Endothelial cell of umbilical vein (primary cell): ENCODE measurements at regions not wholly inside any gene's neighbourhood (a gene's known extent, or its start where the extent isn't known, plus 50 kb on each side); places are given as distances from the start of the nearest gene placed in this dataset.

Source experiments
- BruUV-seq: library from RNA; stranded (reverse); fragments of 400-500 nt; replicated peaks from 2 replicates; lab custom pipeline; 2021; lab: Mats Ljungman, UMichigan
- CTCF ChIA-PET: fragments of 300-600, 350-600 bp; sonication (Branson Sonifier 250); formaldehyde crosslinking; loops from one replicate; lab custom pipeline; 2021; ENCODE audit warnings: antibody characterized with exemption, inconsistent platforms; lab: Charles Lee
- POLR2A ChIA-PET: fragments of 300-600, 350-600 bp; sonication (Branson Sonifier 250); formaldehyde crosslinking; loops from one replicate; lab custom pipeline; 2021; ENCODE audit warnings: antibody characterized with exemption, inconsistent platforms; lab: Charles Lee
- DNase-seq: peaks from one replicate; pipeline ENCODE4 v3.0.0-alpha.2; 2011; ENCODE audit warnings: low read depth, low spot score
- FAIRE-seq: peaks from 2 replicates; lab custom pipeline; 2011; peaks lifted over from hg19 to GRCh38; lab: Jason Lieb, UNC
- H2AFZ ChIP-seq: 2 replicates; pipeline ENCODE4 v1.6.0; 2012; ENCODE audit warnings: low read depth, low read length, control low read depth, inconsistent platforms
- H3K27ac ChIP-seq: 2 replicates; pipeline ENCODE4 v1.5.1; 2011; ENCODE audit warnings: low read depth, mild to moderate bottlenecking, control low read depth, low read length, moderate library complexity; ENCODE audit not compliant: insufficient read depth
- H3K27me3 ChIP-seq, 2 experiments: 2 replicates each; pipeline versions ENCODE4 v1.6.0 to v1.6.1; 2011; ENCODE audit warnings: low read length in 2 of 2, mixed read lengths in 1 of 2; ENCODE audit not compliant: control insufficient read depth in 2 of 2, insufficient read depth in 2 of 2
- H3K36me3 ChIP-seq, 2 experiments: 2 replicates in 1 of 2; 3 replicates in 1 of 2; pipeline ENCODE4 v1.5.1; 2011; ENCODE audit warnings: low read length in 2 of 2, mild to moderate bottlenecking in 1 of 2, moderate library complexity in 1 of 2; ENCODE audit not compliant: control insufficient read depth in 2 of 2, insufficient read depth in 2 of 2; ENCODE audit errors: extremely low read depth in 1 of 2
- H3K4me1 ChIP-seq: 3 replicates; pipeline ENCODE4 v1.5.1; 2011; ENCODE audit warnings: mild to moderate bottlenecking, low read length; ENCODE audit not compliant: control insufficient read depth, insufficient read depth; ENCODE audit errors: extremely low read depth
- H3K4me2 ChIP-seq: 2 replicates; pipeline ENCODE4 v1.6.1; 2011; ENCODE audit warnings: low read length, control low read depth, mixed read lengths; ENCODE audit not compliant: insufficient read depth
- H3K4me3 ChIP-seq, 3 experiments: fragments of 200-600 bp in 1 of 3; sonication (generic), shearing (Covaris generic) in 1 of 3; replicated peaks in 1 of 3; 2 replicates each; pipeline ENCODE4 v1.5.1; 2011 to 2016; ENCODE audit warnings: control low read depth in 3 of 3, low read length in 3 of 3, mild to moderate bottlenecking in 2 of 3, inconsistent platforms in 1 of 3, low read depth in 1 of 3, moderate library complexity in 1 of 3; ENCODE audit not compliant: insufficient read depth in 1 of 3
- H3K79me2 ChIP-seq: 2 replicates; pipeline ENCODE4 v1.6.0; 2012; ENCODE audit warnings: low read length, inconsistent platforms; ENCODE audit not compliant: control insufficient read depth, insufficient read depth
- H3K9ac ChIP-seq: replicated peaks from 2 replicates; pipeline ENCODE3; 2011; ENCODE audit warnings: low read length, control low read depth; ENCODE audit not compliant: insufficient read depth; ENCODE audit errors: extremely low read depth
- H3K9me1 ChIP-seq: replicated peaks from 3 replicates; pipeline ENCODE4 v1.6.0; 2011; ENCODE audit warnings: mild to moderate bottlenecking, low read length; ENCODE audit not compliant: control insufficient read depth, insufficient read depth; ENCODE audit errors: extremely low read depth
- H3K9me3 ChIP-seq: replicated peaks from 2 replicates; pipeline ENCODE4 v1.5.1; 2012; ENCODE audit warnings: low read length, inconsistent platforms; ENCODE audit not compliant: control insufficient read depth, insufficient read depth
- H4K20me1 ChIP-seq: replicated peaks from 2 replicates; pipeline ENCODE3; 2011; ENCODE audit warnings: mild to moderate bottlenecking, low read length; ENCODE audit not compliant: control insufficient read depth, insufficient read depth; ENCODE audit errors: extremely low read depth
- CTCF ChIP-seq, 2 donors: IDR thresholded peaks; 1 replicate in 1 of 2; 2 replicates in 1 of 2; pipeline ENCODE4 v1.5.1; 2011; ENCODE audit warnings: low read length in 2 of 2, mild to moderate bottlenecking in 2 of 2, moderate library complexity in 2 of 2, control low read depth in 1 of 2, inconsistent platforms in 1 of 2, low read depth in 1 of 2; ENCODE audit not compliant: insufficient read depth in 1 of 2; ENCODE audit errors: extremely low read depth in 1 of 2
- EZH2 ChIP-seq: IDR thresholded peaks from 2 replicates; pipeline ENCODE4 v1.6.1; 2012; ENCODE audit warnings: borderline replicate concordance, low read depth, mild to moderate bottlenecking, moderate library complexity, low read length, inconsistent platforms; ENCODE audit not compliant: severe bottlenecking
- FOS ChIP-seq: IDR thresholded peaks from 2 replicates; pipeline ENCODE4 v1.6.1; 2011; ENCODE audit warnings: mild to moderate bottlenecking, low read length, moderate library complexity, borderline replicate concordance; ENCODE audit not compliant: insufficient read depth
- GATA2 ChIP-seq: IDR thresholded peaks from 2 replicates; pipeline ENCODE4 v1.7.0; 2011; ENCODE audit warnings: low read depth, mild to moderate bottlenecking, moderate library complexity, mixed read lengths, low read length; ENCODE audit not compliant: insufficient read length, insufficient read depth
- JUN ChIP-seq: IDR thresholded peaks from 2 replicates; pipeline ENCODE4 v1.6.1; 2011; ENCODE audit warnings: borderline replicate concordance, low read depth; ENCODE audit not compliant: insufficient read length, insufficient read depth
- MYC ChIP-seq: IDR thresholded peaks from one replicate; pipeline ENCODE4 v1.6.1; 2011; ENCODE audit warnings: mild to moderate bottlenecking, low read depth, low read length
- POLR2A ChIP-seq: IDR thresholded peaks from 2 replicates; pipeline ENCODE4 v1.6.1; 2012; ENCODE audit warnings: low read depth, mild to moderate bottlenecking, control low read depth, low read length
- POLR2AphosphoS5 ChIP-seq: IDR thresholded peaks from 2 replicates; pipeline ENCODE4 v1.6.1; 2012; ENCODE audit warnings: low read depth, mild to moderate bottlenecking, control low read depth, low read length, moderate library complexity; ENCODE audit not compliant: insufficient read depth
- dilution Hi-C: fragments of 300-500 bp; cut with MboI; formaldehyde crosslinking; loops from one replicate; pipeline ENCODE4 v1.15.0; 2019; ENCODE audit warnings: low sequenced_read_pairs; ENCODE audit not compliant: extremely low pct_ligation_motif_present
- intact Hi-C: fragments of 100-400 bp; cut with micrococcal nuclease; formaldehyde crosslinking; loops from one replicate; pipeline ENCODE4 v1.10.0; 2022
- TF ChIP-seq, protein P1 (sequence below): IDR thresholded peaks from 2 replicates; pipeline ENCODE4 v1.6.1; 2011; ENCODE audit not compliant: insufficient read depth, insufficient read length

GRCh38 chr3:20490996-20491395 is 305.0 kb upstream of the SGO1 start:
- H3K4me2 ChIP-seq, result no peak overlapping the region
- ChIA-PET CTCF (interaction anchor here (1.6 kb wide), 1 partner anchor 13 kb away, joined by 3 read pairs; no protein-coding TSS in a partner anchor), POLR2A (no interaction called here)
- H3K79me2 ChIP-seq, result no peaks in the 10 kb centered on the region
- TF ChIP-seq EZH2 (no peak), FOS (no peak), GATA2 (no peak), POLR2AphosphoS5 (no peak), CTCF (IDR thresholded peaks at IDR 0.05; ENCODE audit: extremely low read depth in 1 of 2, insufficient read depth in 1 of 2, low read depth in 1 of 2, low read length in 2 of 2) (no peak), JUN (no peak), POLR2A (no peak), MYC (no peak)
- TF ChIP-seq, protein P1, sequence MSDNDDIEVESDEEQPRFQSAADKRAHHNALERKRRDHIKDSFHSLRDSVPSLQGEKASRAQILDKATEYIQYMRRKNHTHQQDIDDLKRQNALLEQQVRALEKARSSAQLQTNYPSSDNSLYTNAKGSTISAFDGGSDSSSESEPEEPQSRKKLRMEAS, result no peak
- H3K4me1 ChIP-seq, result peaks cover 4% of the 10 kb centered on the region
- H3K36me3 ChIP-seq, result no peaks in the 10 kb centered on the region
- BruUV-seq, result no TSS peak
- intact Hi-C loops, result no loop called here
- H3K9me1 ChIP-seq, result no peaks in the 10 kb centered on the region
- H3K9me3 ChIP-seq, result no peaks in the 10 kb centered on the region
- no peak overlapping the region for H2AFZ ChIP-seq
- H3K27ac ChIP-seq, result no peak overlapping the region
- no peak overlapping the region for H3K4me3 ChIP-seq
- H3K27me3 ChIP-seq, result no peaks in the 10 kb centered on the region
- no peaks in the 10 kb centered on the region for H4K20me1 ChIP-seq
- FAIRE-seq (no peak), DNase-seq (no peak)
- no peak overlapping the region for H3K9ac ChIP-seq
- dilution Hi-C loops, result no loop called here
